Left ventricle myocardium inferior (tissue), 1 donor: ENCODE measurements at regions not wholly inside any gene's neighbourhood (a gene's known extent, or its start where the extent isn't known, plus 50 kb on each side); places are given as distances from the start of the nearest gene placed in this dataset.

ENCODE experiments used
- DNase-seq: peaks from one replicate; pipeline ENCODE4 v3.0.0-alpha.2; 2020
- H3K27ac ChIP-seq: fragments of 200-600 bp; replicated peaks from 2 replicates; pipeline ENCODE4 v1.8.0; 2021
- H3K27me3 ChIP-seq: fragments of 200-600 bp; 2 replicates; pipeline ENCODE4 v1.8.0; 2021; ENCODE audit warnings: low read depth
- H3K36me3 ChIP-seq: fragments of 200-600 bp; 2 replicates; pipeline ENCODE4 v1.8.0; 2021
- H3K4me1 ChIP-seq: fragments of 200-600 bp; 2 replicates; pipeline ENCODE4 v1.8.0; 2021
- H3K4me3 ChIP-seq: fragments of 200-600 bp; 2 replicates; pipeline ENCODE4 v1.8.0; 2021; ENCODE audit warnings: mild to moderate bottlenecking, moderate library complexity
- H3K9me3 ChIP-seq: fragments of 200-600 bp; replicated peaks from 2 replicates; pipeline ENCODE4 v1.8.0; 2021
- CTCF ChIP-seq: fragments of 200-600 bp; IDR thresholded peaks from 2 replicates; pipeline ENCODE4 v1.8.0; 2021; ENCODE audit warnings: antibody characterized with exemption, mild to moderate bottlenecking, borderline replicate concordance
- intact Hi-C: fragments of 100-400 bp; cut with micrococcal nuclease; formaldehyde crosslinking; loops from one replicate; pipeline ENCODE4 v1.11.0; 2022
- donor health status: DM: no; HTN: yes; CAD: no; lungs with severe emphysema.

- H3K27ac ChIP-seq: no peak overlapping the region
- no peaks in the 10 kb centered on the region for H3K4me1 ChIP-seq
- peaks cover 19% of the 10 kb centered on the region for H3K27me3 ChIP-seq
- TF ChIP-seq CTCF: no peak
- H3K9me3 ChIP-seq: no peaks in the 10 kb centered on the region
- DNase-seq: no peak
- intact Hi-C loops: no loop called here
- no peak overlapping the region for H3K4me3 ChIP-seq
- no peaks in the 10 kb centered on the region for H3K36me3 ChIP-seq
These were observed 145.9 kb downstream of the CDC5L start for GRCh38 chr6:44533421-44533820.

GRCh38 chr6:44534291-44534690 is 146.8 kb downstream of the CDC5L start:
- DNase-seq: no peak
- TF ChIP-seq CTCF: no peak
- Histone ChIP-seq H3K27ac (no peak overlapping the region), H3K27me3 (peaks cover 11% of the 10 kb centered on the region), H3K4me3 (no peak overlapping the region), H3K4me1 (no peaks in the 10 kb centered on the region), H3K36me3 (no peaks in the 10 kb centered on the region), H3K9me3 (no peaks in the 10 kb centered on the region)
- intact Hi-C loops: no loop called here

GRCh38 chr6:44535446-44535845 is 147.9 kb downstream of the CDC5L start:
- TF ChIP-seq CTCF: no peak
- no peaks in the 10 kb centered on the region for H3K4me1 ChIP-seq
- H3K36me3 ChIP-seq: no peaks in the 10 kb centered on the region
- intact Hi-C loops: no loop called here
- no peaks in the 10 kb centered on the region for H3K9me3 ChIP-seq
- peaks cover 6% of the 10 kb centered on the region for H3K27me3 ChIP-seq
- H3K4me3 ChIP-seq: no peak overlapping the region
- H3K27ac ChIP-seq: no peak overlapping the region
- DNase-seq: no peak

- no peaks in the 10 kb centered on the region for H3K4me1 ChIP-seq
- H3K27me3 ChIP-seq: peaks cover 3% of the 10 kb centered on the region
- TF ChIP-seq CTCF: no peak
- no peak overlapping the region for H3K27ac ChIP-seq
- H3K9me3 ChIP-seq: no peaks in the 10 kb centered on the region
- no peak overlapping the region for H3K4me3 ChIP-seq
- intact Hi-C loops: no loop called here
- no peaks in the 10 kb centered on the region for H3K36me3 ChIP-seq
- no peak for DNase-seq
These were observed 148.5 kb downstream of the CDC5L start for GRCh38 chr6:44535967-44536366.

- DNase-seq: no peak
- no peaks in the 10 kb centered on the region for H3K9me3 ChIP-seq
- H3K4me3 ChIP-seq: no peak overlapping the region
- intact Hi-C loops: no loop called here
- H3K27ac ChIP-seq: no peak overlapping the region
- TF ChIP-seq CTCF: no peak
- H3K27me3 ChIP-seq: no peaks in the 10 kb centered on the region
- no peaks in the 10 kb centered on the region for H3K4me1 ChIP-seq
- H3K36me3 ChIP-seq: no peaks in the 10 kb centered on the region
These were observed 150.0 kb downstream of the CDC5L start for GRCh38 chr6:44537306-44538049.
